HG03175 (cell line): ENCODE measurements at regions not wholly inside any gene's neighbourhood (a gene's known extent, or its start where the extent isn't known, plus 50 kb on each side); places are given as distances from the start of the nearest gene placed in this dataset.

Experiments
- ATAC-seq: cut with Tn5 transposase; IDR thresholded peaks from one replicate; pipeline ENCODE4 v1.9.1; 2021; ENCODE audit warnings: mild to moderate bottlenecking, moderate library complexity; ENCODE audit not compliant: unreplicated experiment

DNA sequence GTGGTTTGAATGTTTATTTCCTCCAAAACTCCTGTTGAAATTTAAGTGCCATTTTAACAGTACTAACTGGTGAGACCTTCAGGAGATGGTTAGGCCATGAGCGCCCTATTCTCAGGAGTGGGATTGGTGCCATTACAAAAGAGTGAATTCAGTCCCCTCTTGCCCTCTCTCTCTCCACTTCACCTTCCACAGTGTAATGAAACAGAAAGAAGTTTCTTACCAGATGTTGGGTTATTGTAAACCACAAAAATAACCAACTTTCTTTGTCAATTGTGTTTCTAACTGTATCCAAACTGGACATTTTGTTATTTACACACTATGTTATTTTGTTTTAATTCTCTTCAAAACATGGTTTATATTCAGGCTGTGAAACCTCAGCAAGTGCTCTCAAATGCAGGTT, 1734.3 kb downstream of the PCDH7 start:
- no peak for ATAC-seq

DNA sequence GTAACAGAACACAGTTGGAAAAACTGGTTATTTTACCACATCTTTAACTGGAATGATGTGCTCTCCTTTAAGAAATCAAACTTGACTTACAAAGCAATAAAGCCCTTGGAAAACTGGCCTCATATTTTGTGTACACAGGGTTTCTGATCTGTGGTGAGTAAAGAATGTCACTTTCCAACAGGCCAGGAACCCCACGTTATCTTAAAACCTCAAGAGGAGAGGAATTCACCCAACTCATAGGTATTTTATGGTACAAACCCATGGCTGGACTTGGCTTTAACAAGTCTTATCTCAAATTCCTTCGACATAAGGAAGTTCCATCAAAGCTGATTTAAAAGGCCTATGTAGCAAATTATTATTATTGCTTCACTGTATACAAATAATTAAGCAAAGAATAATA, 1735.1 kb downstream of the PCDH7 start:
- ATAC-seq, result no peak

- ATAC-seq, result no peak
Observed at GRCh38 chr4:32460972-32461371, 1740.8 kb downstream of the PCDH7 start.

DNA sequence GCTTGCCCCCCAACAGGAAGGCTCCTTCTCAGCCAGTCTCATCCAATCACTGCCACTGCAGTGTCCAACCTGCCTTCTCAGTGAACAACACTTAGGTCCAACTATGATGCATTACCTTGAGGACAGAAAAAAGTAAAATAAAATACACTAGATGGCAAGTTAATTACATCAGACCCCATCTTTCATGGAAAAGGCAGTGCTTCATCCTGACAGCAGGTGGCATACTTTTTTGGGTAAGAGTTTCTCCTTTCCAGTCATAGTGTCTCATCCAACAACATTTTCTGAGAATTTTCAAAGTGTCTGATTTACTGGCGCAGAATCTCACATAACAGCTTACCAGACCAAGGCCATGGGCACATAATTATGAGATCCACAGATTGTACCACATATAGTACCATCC, 1742.8 kb downstream of the PCDH7 start:
- no peak for ATAC-seq

DNA sequence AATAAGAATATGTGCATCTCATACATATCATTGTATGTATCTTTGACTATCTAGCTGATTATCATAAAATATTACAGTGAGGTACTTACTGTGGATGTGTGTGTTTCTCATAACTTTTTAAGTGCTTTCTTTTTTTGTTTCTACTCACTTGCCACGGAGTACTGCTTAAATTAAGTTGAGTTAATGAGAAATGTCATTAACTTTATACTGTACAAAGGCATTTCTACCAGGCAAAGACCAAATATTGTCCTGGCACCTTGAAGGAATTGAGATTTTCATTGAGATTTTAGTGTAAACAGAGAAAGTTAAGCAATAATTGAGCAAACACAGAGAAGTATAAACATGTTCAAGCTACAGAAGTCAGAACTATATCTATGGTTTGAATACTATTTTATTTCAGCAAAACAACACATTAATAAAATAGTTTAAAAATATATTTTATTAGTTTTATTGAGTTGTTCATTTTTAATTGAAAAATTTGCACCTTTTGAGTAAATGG, 1750.0 kb downstream of the PCDH7 start:
- ATAC-seq, result no peak

DNA sequence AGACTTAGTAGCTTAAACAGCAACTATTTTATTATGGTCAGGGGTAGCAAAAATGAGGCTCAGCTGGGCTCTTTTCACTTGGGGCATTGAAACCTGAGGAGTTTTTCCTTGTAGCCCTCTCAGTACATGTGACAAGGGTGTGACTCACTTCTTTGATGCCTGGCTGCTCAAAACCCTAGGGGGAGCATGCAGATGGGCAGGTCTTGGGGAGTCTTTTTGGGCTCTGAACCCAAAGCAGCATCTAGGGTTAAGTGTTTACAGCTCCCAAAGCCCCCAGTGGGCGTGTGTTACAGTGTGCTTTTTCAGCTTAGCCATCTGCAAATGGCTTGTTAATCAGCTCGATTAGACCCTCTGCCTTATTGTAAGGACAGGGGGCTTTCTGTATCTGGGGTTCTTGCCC, 1752.7 kb downstream of the PCDH7 start:
- no peak for ATAC-seq

DNA sequence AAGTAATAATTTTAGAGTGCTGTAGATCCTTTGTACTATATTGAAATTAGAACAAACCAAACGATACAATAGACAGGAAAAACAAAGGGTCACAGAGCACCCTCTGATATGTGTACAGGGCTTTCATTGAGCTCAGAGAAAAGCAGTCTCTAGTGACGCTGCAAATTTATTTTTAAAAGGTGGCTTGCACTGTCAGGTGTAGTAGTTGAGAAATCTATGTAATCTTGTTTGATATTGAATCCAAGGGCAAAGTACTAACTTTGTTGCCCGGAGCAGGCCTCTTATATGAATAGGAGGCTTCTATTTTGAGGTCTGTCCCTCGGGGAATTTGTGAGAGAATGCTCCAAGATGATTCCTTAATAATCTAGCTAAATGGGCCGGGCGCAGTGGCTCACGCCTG, 1755.5 kb downstream of the PCDH7 start:
- ATAC-seq, result no peak

DNA sequence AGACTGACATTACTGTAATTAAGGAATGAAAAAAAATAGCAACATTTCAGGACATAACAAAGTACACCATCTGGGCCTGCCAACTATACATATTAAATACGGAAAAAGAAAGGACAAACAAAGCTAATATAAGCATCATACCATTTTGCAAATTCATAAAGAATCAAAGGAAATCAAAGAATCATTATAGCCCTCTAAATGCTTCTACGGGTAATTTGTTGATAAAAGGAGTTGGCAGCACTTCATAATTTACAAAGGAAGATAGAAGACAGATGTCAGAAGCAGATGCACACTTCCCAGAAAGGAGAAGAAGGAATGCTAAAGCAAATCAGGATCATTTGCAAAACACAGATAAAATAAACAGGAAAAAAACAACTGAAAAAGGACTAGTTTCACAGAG, 1757.3 kb downstream of the PCDH7 start:
- no peak for ATAC-seq

GRCh38 chr4:32485956-32486355, 1765.8 kb downstream of the PCDH7 start:
- no peak for ATAC-seq

DNA sequence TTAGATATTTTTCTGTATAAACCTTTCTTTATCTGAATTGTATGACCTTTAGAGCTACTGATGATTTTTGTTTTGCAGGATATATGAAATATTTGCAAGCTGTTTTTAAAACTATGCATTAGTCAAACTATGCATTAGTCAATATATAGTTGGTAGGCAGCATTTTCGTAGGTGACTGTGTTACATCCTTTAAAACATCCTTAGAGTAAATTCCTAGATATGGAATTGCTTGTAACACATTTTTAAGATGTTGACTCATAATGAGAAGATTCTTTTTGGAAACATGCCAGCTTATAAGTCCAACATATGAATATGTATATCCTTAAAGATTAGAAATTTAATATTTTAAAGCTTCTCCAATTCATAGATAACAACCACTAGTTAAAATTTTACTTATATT, 1768.5 kb downstream of the PCDH7 start:
- no peak for ATAC-seq

DNA sequence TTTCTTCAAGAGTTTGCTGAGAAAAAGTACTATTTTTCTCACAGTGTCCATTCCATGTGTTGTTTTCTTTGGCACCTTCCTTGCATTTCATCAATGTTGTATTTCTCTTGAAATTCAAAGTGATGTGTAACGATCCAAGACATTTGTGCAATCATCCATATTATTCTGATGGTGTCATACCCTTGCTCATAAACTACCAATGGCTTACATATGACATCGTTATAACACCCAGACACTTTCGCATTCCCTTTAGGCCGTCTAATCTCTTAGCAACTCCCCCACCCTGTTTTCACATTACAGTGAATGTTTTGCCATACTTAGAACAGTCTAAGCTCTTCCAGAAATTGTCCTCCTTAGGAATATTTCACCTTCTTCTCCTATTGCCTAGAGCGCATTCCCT, 1779.0 kb downstream of the PCDH7 start:
- ATAC-seq, result no peak

DNA sequence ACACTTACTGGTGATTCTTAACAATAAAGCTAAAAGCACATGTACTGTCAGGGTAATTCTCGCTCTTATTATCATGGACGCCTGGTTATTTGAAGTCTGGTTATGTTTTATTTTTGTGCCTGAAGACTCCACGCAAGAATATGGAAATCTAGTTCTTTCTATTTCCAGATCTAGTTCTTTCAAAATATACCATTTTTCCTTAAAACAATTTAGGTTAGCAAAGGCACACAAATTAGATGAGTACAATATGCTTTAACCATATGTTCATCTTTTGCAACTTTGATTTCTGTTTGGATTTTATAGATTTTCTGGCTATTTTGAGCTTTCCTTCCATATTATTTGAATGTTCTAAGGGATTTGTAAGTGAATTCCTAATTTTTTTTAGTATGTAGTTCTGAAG, 1783.1 kb downstream of the PCDH7 start:
- ATAC-seq, result no peak

GRCh38 chr4:32506067-32506466, 1785.9 kb downstream of the PCDH7 start:
- no peak for ATAC-seq

DNA sequence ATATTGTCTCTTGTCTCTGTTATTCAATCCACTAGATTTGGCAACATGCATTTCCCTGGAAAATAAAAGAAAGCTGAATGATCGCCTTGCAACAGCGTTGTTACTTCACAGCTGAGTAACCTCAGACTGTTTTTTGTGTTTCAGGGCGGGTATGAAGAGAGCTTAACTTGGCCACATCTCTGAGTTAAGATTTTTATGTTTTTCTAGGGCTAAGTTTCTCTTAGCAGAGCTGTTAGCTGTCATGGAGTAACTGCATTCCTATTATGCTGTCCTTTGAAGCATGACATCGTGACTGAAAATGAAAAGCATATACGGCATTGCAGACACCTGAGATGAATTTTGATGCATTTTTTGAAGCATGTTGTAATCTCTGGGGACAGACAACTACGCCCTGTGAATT, 1798.9 kb downstream of the PCDH7 start:
- no peak for ATAC-seq

DNA sequence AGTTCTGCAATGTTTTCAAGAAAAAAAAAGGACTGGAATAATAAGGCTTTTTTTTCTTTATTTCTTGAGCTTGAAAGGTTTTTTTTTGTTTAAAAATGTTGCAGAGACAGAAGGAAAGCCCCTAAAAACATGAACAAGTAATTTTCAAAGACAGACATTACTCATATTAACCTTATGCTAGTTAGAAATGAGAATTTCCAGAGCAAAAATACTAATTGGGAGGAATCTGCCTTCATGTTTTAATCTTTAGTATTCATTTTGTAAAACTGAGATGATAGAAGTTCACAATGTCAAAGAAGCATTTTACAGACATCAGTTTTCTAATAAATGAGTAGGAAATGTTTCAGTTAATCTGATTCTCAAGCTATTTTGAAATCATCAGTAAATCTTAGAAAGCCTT, 1805.3 kb downstream of the PCDH7 start:
- ATAC-seq, result no peak

DNA sequence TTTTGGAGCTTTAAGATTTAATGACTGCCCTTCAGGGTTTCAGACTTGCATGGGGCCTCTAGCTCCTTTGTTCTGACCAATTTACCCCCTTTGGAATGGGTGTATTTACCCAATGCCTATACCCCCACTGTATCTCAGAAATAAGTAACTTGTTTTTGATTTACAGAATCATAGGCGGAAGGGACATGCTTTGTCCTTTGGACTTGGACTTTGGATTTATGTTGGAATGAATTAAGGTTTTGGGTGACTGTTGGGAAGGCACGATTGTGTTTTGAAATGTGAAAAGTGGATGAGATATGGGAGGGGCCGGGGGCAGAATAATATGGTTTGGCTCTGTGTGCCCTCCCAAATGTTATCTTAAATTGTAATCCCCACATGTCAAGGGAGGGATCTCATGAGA, 1824.7 kb downstream of the PCDH7 start:
- ATAC-seq, result no peak

GRCh38 chr4:32551943-32552342, 1831.8 kb downstream of the PCDH7 start:
- ATAC-seq, result no peak

- no peak for ATAC-seq
Observed at GRCh38 chr4:32560306-32560705, 1840.1 kb downstream of the PCDH7 start.

GRCh38 chr4:32562010-32562409, 1841.8 kb downstream of the PCDH7 start:
- ATAC-seq, result no peak

GRCh38 chr4:32564626-32565025, 1844.5 kb downstream of the PCDH7 start:
- ATAC-seq, result no peak

DNA sequence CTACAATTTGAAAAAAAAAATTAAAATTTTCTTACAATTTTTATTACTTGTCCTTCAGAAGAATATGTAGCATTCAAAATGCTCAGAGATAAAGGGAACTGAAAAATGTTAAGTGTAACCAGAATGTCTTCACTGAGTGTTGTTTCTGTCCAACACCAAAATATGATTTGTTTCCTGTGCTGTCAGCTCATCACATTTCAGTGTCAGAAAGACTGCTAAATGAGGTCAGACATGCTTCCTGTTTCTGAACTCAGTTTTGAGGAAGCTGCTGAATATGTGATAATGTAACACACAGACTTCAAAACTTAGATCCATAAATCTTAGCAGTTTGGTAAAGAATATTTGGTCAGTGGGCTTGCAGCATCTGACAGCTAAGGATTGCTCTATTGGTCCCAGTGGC, 1849.7 kb downstream of the PCDH7 start:
- ATAC-seq, result peak; percentile 81

DNA sequence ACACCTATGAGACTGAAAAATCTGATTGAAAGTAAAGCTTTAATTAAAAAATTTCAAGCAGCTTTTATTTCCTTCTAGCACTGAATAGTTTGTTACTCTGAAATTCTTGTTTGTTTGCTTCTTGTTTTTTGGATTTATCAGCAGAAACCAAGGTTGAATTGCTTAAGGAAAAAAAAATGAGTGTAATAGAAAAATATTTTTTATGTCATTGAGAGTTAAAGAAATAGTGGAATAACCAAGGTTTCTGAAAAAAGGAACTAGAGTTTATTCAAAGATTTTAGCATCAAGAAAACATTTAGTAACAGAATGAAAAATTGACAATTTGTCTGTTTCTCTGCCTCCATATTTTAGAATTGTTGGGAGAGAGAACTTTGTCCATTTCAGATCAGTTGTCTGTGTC, 1852.2 kb downstream of the PCDH7 start:
- no peak for ATAC-seq

GRCh38 chr4:32574803-32575202, 1854.6 kb downstream of the PCDH7 start:
- no peak for ATAC-seq

DNA sequence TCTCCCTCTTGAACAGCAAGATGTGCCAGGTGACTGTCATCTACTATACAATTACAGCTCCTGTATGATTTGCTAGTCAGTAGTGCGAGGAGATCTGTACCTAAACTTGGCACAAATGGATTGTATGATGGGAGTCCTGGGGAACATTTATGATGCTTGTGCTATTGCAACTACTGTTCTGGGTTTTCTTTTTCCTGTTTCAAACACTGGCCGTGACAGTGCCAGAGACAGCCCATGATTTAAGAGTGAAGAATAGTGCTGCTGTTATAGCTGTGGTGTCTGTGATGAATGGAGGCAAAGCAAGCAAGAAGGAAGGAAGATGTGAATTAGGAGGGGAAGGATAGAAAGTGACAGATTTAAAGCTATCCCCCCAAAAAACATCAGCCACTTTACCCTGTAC, 1868.9 kb downstream of the PCDH7 start:
- no peak for ATAC-seq
